IMR-90 (cell line): ENCODE measurements at regions not wholly inside any gene's neighbourhood (a gene's known extent, or its start where the extent isn't known, plus 50 kb on each side); places are given as distances from the start of the nearest gene placed in this dataset.

Experiments used
- MAFK ChIP-seq: IDR thresholded peaks from 2 replicates; pipeline ENCODE4 v1.6.1; 2012; ENCODE audit warnings: low read depth, low read length, improper control_type of control experiment
- NFE2L2 ChIP-seq: fragments of 150-350 bp; IDR thresholded peaks from 2 replicates; pipeline ENCODE4 v1.6.1; 2016; ENCODE audit warnings: low read depth, mild to moderate bottlenecking, low read length
- POLR2A ChIP-seq: IDR thresholded peaks from 2 replicates; pipeline ENCODE4 v1.6.1; 2012; ENCODE audit warnings: mild to moderate bottlenecking, low read depth, low read length
- RAD21 ChIP-seq: IDR thresholded peaks from 2 replicates; pipeline ENCODE4 v1.6.1; 2012; ENCODE audit warnings: low read length, improper control_type of control experiment
- RCOR1 ChIP-seq: IDR thresholded peaks from 2 replicates; pipeline ENCODE4 v1.6.1; 2012; ENCODE audit warnings: mild to moderate bottlenecking, low read length, improper control_type of control experiment; ENCODE audit not compliant: insufficient replicate concordance
- TF ChIP-seq, protein P1 (sequence below): conservative IDR thresholded peaks from 2 replicates; pipeline ENCODE4 v1.5.1; 2012; ENCODE audit warnings: mild to moderate bottlenecking, low read depth, low read length, improper control_type of control experiment

DNA sequence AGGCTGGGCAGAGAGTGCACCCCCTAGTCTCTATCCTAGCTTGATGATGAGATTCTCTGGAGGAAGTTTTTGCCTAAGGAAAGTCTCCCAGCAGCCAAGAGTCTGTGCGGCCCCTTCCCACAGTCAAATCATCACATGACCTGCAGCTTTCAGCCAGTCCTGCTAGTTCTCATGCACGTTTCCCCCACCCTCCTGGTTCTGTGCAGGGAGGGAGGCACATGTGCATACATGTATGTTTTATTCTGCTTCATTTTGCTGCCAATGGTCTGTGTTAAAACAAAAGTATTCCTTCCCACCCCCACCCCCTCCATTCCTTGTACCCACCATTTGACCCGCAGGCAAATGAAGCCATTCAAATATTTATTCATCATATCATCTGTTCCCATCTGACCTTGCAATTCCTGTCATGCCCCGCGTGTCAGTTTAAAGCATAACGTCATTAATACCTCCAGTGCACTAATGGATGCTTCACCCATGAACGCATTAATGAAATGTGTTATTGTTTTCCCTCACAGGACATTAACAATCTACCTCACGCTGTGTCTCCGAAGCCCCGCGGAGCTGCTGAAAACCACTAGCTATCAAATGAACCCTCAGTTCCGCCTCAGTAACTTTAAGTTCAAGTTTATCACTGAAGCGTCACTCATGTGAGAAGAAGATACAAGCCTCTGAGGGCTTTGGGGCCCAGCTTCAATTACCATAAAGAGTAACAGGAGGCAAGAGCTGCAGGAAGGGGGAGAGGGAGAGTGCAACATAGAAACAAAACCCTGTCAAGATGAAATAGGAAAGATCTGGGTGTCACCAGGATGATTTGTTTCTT is 139.6 kb downstream of the RASEF start:
- TF ChIP-seq NFE2L2 (no peak), RAD21 (no peak), MAFK (no peak), RCOR1 (no peak), POLR2A (no peak)
- TF ChIP-seq, protein P1, sequence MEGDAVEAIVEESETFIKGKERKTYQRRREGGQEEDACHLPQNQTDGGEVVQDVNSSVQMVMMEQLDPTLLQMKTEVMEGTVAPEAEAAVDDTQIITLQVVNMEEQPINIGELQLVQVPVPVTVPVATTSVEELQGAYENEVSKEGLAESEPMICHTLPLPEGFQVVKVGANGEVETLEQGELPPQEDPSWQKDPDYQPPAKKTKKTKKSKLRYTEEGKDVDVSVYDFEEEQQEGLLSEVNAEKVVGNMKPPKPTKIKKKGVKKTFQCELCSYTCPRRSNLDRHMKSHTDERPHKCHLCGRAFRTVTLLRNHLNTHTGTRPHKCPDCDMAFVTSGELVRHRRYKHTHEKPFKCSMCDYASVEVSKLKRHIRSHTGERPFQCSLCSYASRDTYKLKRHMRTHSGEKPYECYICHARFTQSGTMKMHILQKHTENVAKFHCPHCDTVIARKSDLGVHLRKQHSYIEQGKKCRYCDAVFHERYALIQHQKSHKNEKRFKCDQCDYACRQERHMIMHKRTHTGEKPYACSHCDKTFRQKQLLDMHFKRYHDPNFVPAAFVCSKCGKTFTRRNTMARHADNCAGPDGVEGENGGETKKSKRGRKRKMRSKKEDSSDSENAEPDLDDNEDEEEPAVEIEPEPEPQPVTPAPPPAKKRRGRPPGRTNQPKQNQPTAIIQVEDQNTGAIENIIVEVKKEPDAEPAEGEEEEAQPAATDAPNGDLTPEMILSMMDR: no peak
